CD14-positive monocyte (primary cell): ENCODE measurements at regions not wholly inside any gene's neighbourhood (a gene's known extent, or its start where the extent isn't known, plus 50 kb on each side); places are given as distances from the start of the nearest gene placed in this dataset.

ENCODE experiments used
- DNase-seq, 3 donors: peaks; one replicate each; pipeline ENCODE4 v3.0.0-alpha.2; 2011 to 2022
- H2AFZ ChIP-seq: 2 replicates; pipeline ENCODE4 v1.6.0; 2012; ENCODE audit warnings: mild to moderate bottlenecking, low read depth, low read length, inconsistent platforms; ENCODE audit not compliant: insufficient read depth, poor library complexity, severe bottlenecking
- H3K27ac ChIP-seq, 2 donors: 1 replicate in 1 of 2; 2 replicates in 1 of 2; pipeline ENCODE4 v1.5.1; 2012 to 2013; ENCODE audit warnings: low read length in 2 of 2, control low read depth in 1 of 2, inconsistent platforms in 1 of 2, low read depth in 1 of 2, mild to moderate bottlenecking in 1 of 2
- H3K27me3 ChIP-seq, 2 donors: one replicate each; pipeline versions ENCODE4 v1.6.0 to v1.6.1; 2011 to 2013; ENCODE audit warnings: low read length in 2 of 2; ENCODE audit not compliant: control insufficient read depth in 2 of 2, insufficient read depth in 2 of 2
- H3K36me3 ChIP-seq, 2 donors: replicated peaks in 1 of 2; 1 replicate in 1 of 2; 2 replicates in 1 of 2; pipeline versions ENCODE4 v1.5.1 to v1.6.1; 2012 to 2013; ENCODE audit warnings: low read length in 2 of 2, control low read depth in 1 of 2, inconsistent platforms in 1 of 2, mild to moderate bottlenecking in 1 of 2; ENCODE audit not compliant: insufficient read depth in 2 of 2, control insufficient read depth in 1 of 2
- H3K4me1 ChIP-seq, 2 donors: 1 replicate in 1 of 2; 2 replicates in 1 of 2; pipeline versions ENCODE4 v1.5.1 to v1.6.1; 2012 to 2013; ENCODE audit warnings: low read length in 2 of 2, control low read depth in 1 of 2, inconsistent platforms in 1 of 2, mild to moderate bottlenecking in 1 of 2, moderate library complexity in 1 of 2; ENCODE audit not compliant: insufficient read depth in 2 of 2, control insufficient read depth in 1 of 2
- H3K4me2 ChIP-seq: replicated peaks from 2 replicates; pipeline ENCODE3; 2012; ENCODE audit warnings: low read length, moderate library complexity, mild to moderate bottlenecking; ENCODE audit not compliant: poor library complexity, severe bottlenecking; ENCODE audit errors: extremely low read depth
- H3K4me3 ChIP-seq, 3 experiments: fragments of 200-600 bp in 1 of 3; sonication (generic) in 1 of 3; replicated peaks in 1 of 3; 1 replicate in 2 of 3; 2 replicates in 1 of 3; pipeline ENCODE4 v1.5.1; 2011 to 2013; ENCODE audit warnings: low read length in 3 of 3, mild to moderate bottlenecking in 3 of 3, control low read depth in 2 of 3, low read depth in 2 of 3, inconsistent platforms in 1 of 3, moderate library complexity in 1 of 3
- H3K79me2 ChIP-seq: 2 replicates; pipeline ENCODE4 v1.6.0; 2012; ENCODE audit warnings: mild to moderate bottlenecking, control low read depth, inconsistent platforms, low read length, moderate library complexity; ENCODE audit not compliant: insufficient read depth
- H3K9ac ChIP-seq: 2 replicates; pipeline ENCODE4 v1.6.0; 2017; ENCODE audit warnings: low read length, mild to moderate bottlenecking; ENCODE audit not compliant: insufficient read depth, poor library complexity, severe bottlenecking
- H3K9me3 ChIP-seq, 2 donors: replicated peaks in 1 of 2; 1 replicate in 1 of 2; 2 replicates in 1 of 2; pipeline versions ENCODE4 v1.5.1 to v1.6.1; 2012 to 2013; ENCODE audit warnings: low read length in 2 of 2, control low read depth in 1 of 2; ENCODE audit not compliant: control insufficient read depth in 1 of 2, insufficient read depth in 1 of 2
- H4K20me1 ChIP-seq: 2 replicates; pipeline ENCODE4 v1.6.0; 2012; ENCODE audit warnings: mild to moderate bottlenecking, low read length, control low read depth, moderate library complexity; ENCODE audit not compliant: insufficient read depth
- H3K27ac Mint-ChIP-seq, 7 donors: one replicate each; pipeline ENCODE4 v1.8.0; 2020; ENCODE audit warnings: mild to moderate bottlenecking in 7 of 7, mixed read lengths in 7 of 7, moderate library complexity in 6 of 7, inconsistent platforms in 2 of 7
- H3K27me3 Mint-ChIP-seq, 3 donors: one replicate each; pipeline ENCODE4 v1.8.0; 2021 to 2022; ENCODE audit warnings: low read depth in 3 of 3, mild to moderate bottlenecking in 3 of 3, mixed read lengths in 3 of 3, moderate library complexity in 3 of 3, inconsistent platforms in 1 of 3
- H3K36me3 Mint-ChIP-seq, 2 donors: one replicate each; pipeline ENCODE4 v1.8.0; 2020; ENCODE audit warnings: mixed read lengths in 2 of 2, inconsistent platforms in 1 of 2, mild to moderate bottlenecking in 1 of 2
- H3K4me1 Mint-ChIP-seq: one replicate; pipeline ENCODE4 v1.8.0; 2020; ENCODE audit warnings: mild to moderate bottlenecking, mixed read lengths
- H3K4me3 Mint-ChIP-seq, 2 donors: one replicate each; pipeline ENCODE4 v1.8.0; 2020; ENCODE audit warnings: mild to moderate bottlenecking in 2 of 2, mixed read lengths in 2 of 2, moderate library complexity in 1 of 2
- H3K9me3 Mint-ChIP-seq, 7 donors: one replicate each; pipeline ENCODE4 v1.8.0; 2020 to 2022; ENCODE audit warnings: mixed read lengths in 7 of 7, mild to moderate bottlenecking in 6 of 7, moderate library complexity in 6 of 7, inconsistent platforms in 2 of 7
- CTCF ChIP-seq: fragments of 200-600 bp; IDR thresholded peaks from one replicate; pipeline ENCODE4 v1.8.0; 2022; ENCODE audit warnings: antibody characterized with exemption, mild to moderate bottlenecking
- WGBS: methylation state at CpG from one replicate; pipeline ENCODE4 v1.1.5; 2013; ENCODE audit warnings: missing lambda C conversion rate; ENCODE audit not compliant: insufficient coverage; 5-methylcytosine and 5-hydroxymethylcytosine counted together
- intact Hi-C, 2 donors: fragments of 100-400 bp; cut with micrococcal nuclease; formaldehyde crosslinking; loops; one replicate each; pipeline versions ENCODE4 v1.15.0 to v1.15.1; 2023

- Mint-ChIP-seq H3K4me1 (no peaks in the 10 kb centered on the region), H3K4me3 (no peak overlapping the region), H3K27me3 (peaks cover 0 to 1% (median 0%) of the 10 kb centered on the region in 3 donors), H3K9me3 (peaks cover 0 to 17% (median 6%) of the 10 kb centered on the region in 7 donors), H3K36me3 (no peaks in the 10 kb centered on the region), H3K27ac (no peak overlapping the region)
- intact Hi-C loops, result no loop called here
- Histone ChIP-seq H3K4me3 (no peak overlapping the region), H3K27ac (no peak overlapping the region), H3K4me1 (no peaks in the 10 kb centered on the region), H3K36me3 (no peaks in the 10 kb centered on the region), H3K9me3 (peaks cover 11 to 22% of the 10 kb centered on the region in 2 donors), H3K79me2 (no peaks in the 10 kb centered on the region), H2AFZ (no peak overlapping the region), H3K27me3 (no peaks in the 10 kb centered on the region), H3K9ac (no peak overlapping the region), H4K20me1 (no peaks in the 10 kb centered on the region), H3K4me2 (no peak overlapping the region)
- TF ChIP-seq CTCF, result no peak
- DNase-seq, result no peak
Measured at GRCh38 chr13:93007928-93008327, 218.7 kb upstream of the GPC6 start.

- Histone ChIP-seq H3K4me1 (no peaks in the 10 kb centered on the region), H3K4me2 (no peak overlapping the region), H3K27ac (no peak overlapping the region), H2AFZ (no peak overlapping the region), H3K27me3 (no peaks in the 10 kb centered on the region), H3K4me3 (no peak overlapping the region), H3K9ac (no peak overlapping the region), H3K9me3 (peaks cover 7 to 11% of the 10 kb centered on the region in 2 donors), H4K20me1 (no peaks in the 10 kb centered on the region), H3K79me2 (no peaks in the 10 kb centered on the region), H3K36me3 (no peaks in the 10 kb centered on the region)
- no peak for DNase-seq
- no peak for TF ChIP-seq CTCF
- Mint-ChIP-seq H3K9me3 (peaks cover 3 to 16% (median 12%) of the 10 kb centered on the region in 7 donors), H3K27me3 (no peaks in the 10 kb centered on the region), H3K36me3 (no peaks in the 10 kb centered on the region), H3K27ac (no peak overlapping the region), H3K4me3 (no peak overlapping the region), H3K4me1 (no peaks in the 10 kb centered on the region)
- intact Hi-C loops, result no loop called here
- no CpG with 5 or more reads among the region's 1 CpG for WGBS
Measured at GRCh38 chr13:93017493-93018112, 209.0 kb upstream of the GPC6 start.
